ENCODE measurements at regions not wholly inside any gene's neighbourhood (a gene's known extent, or its start where the extent isn't known, plus 50 kb on each side); places are given as distances from the start of the nearest gene placed in this dataset.

DNA sequence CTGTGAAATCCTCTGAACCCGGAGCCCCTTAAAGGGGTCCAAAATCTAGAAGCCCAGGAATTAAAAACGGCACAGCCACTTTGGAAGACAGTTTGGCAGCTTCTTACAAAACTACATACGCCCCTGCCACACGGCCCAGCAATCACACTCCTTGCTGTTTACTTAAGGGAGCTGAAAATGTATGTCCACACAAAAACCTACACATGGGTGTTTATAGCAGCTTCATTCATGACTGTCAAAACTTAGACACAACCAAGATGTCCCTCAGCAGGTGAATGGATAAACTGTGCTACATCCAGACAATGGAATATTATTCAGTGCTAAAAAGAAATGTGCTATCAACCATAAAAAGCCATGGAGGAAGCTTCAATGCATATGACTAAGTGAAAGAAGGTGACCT lies 162.5 kb downstream of the NUP210 start:
- TF ChIP-seq, protein P1, sequence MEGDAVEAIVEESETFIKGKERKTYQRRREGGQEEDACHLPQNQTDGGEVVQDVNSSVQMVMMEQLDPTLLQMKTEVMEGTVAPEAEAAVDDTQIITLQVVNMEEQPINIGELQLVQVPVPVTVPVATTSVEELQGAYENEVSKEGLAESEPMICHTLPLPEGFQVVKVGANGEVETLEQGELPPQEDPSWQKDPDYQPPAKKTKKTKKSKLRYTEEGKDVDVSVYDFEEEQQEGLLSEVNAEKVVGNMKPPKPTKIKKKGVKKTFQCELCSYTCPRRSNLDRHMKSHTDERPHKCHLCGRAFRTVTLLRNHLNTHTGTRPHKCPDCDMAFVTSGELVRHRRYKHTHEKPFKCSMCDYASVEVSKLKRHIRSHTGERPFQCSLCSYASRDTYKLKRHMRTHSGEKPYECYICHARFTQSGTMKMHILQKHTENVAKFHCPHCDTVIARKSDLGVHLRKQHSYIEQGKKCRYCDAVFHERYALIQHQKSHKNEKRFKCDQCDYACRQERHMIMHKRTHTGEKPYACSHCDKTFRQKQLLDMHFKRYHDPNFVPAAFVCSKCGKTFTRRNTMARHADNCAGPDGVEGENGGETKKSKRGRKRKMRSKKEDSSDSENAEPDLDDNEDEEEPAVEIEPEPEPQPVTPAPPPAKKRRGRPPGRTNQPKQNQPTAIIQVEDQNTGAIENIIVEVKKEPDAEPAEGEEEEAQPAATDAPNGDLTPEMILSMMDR (IDR thresholded peaks at IDR 0.05; ENCODE audit: insufficient read depth, low read length), result no peak
- H3K4me3 ChIP-seq (ENCODE audit: low read depth, low read length), result no peak overlapping the region
- no peak for DNase-seq (ENCODE audit: low read depth)

DNA sequence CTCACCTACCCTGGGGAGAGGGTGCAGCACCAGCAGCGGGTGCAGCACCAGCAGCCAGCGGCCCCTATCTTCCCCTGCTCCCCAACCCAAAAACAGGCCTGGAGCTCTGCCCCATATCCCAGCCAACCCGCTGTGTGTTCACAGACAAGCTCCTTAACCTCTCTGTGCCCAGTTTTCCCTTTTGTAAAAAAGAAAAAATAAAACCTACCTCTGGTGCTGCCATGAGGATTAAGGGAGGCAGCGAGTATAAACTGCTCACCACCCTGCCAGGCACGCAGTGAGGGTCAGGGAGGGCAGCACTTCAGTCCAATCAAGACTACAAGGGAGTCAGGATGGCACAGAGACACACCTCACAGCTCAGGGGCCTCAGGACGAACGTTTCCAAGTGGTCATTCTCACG lies 163.3 kb downstream of the NUP210 start:
- no peak overlapping the region for H3K4me3 ChIP-seq (ENCODE audit: low read depth, low read length)
- no peak for DNase-seq (ENCODE audit: low read depth)
- TF ChIP-seq, protein P1 (IDR thresholded peaks at IDR 0.05; ENCODE audit: insufficient read depth, low read length), result no peak

DNA sequence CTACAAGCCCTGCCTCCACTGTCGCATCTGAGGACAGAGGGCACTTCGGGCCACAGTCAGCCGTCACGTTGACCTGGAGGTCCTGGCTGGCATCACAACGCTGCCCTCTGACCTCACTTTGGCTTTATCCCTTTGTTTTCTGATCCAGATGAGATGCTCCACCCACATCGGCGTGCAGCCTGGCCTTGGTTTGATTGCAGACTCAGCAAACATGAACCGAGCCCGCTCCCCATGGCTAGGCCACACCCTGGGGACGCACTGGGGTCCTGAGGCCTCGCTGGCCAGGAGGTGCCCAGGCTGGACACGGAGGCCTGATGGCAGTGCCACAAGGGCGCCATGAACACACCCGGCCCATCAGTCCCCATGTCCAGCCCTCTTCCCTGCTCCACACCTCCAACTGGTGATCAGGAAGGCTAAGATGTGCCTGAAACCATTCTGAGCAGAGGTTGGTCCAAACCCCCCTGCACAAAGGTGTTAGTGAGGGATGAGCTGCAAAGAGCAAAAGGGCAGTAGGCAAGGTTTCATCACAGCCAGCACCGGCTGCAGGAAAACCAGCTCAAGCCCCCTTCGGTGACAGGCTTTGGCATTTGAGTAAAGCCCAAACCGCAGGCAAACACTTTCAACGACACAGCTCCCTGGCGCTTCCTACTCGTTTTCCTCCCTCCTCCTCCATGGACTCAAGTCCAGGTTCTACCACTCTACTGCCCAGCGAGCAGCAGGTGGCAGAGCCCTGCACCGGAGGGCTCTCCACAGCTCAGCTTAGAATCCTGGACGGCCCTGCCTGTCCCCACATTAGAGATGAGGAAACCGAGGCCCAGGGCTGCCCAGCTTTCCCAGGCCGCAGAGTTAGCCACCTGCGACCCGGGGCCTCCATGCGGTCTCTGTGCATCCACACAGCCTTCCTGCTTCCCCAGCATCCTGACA lies 165.8 kb downstream of the NUP210 start:
- TF ChIP-seq, protein P1 (IDR thresholded peaks at IDR 0.05; ENCODE audit: insufficient read depth, low read length), result no peak
- no peak overlapping the region for H3K4me3 ChIP-seq (ENCODE audit: low read depth, low read length)
- DNase-seq (ENCODE audit: low read depth), result no peak

DNA sequence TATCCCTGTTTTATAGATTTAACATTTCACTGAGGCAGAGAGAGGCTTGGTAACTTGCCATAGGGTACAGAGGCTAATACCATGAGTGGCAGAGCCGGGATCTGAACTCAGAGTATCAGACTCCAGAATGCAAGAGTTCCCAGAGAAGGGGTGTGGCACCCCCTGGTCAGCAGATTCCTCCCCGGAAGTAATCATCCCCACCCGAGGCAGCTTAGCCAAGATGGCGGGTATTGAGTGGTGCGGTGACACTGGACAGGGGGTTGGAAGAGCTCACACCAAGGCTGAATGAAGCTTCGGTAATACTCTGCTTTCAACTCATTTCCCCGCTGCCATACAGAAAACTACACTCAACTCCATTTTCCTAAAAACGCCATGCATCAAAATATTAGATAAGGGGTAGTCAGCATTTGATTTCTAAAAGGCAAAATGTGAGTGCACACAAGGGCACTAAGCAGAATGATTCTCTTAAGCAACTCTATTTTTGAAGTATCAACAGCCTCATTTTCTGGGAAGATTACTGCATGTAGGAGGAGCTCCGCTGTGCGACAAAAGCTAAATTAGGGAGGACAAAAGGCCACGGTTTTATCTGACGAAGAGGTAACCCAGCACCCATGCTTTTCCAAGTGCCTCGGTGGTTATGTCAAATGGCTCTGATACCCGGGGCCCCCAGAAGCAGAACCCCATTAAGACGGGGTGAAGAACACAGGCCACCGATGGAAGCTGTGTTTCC lies 166.7 kb downstream of the NUP210 start:
- TF ChIP-seq, protein P1 (IDR thresholded peaks at IDR 0.05; ENCODE audit: insufficient read depth, low read length), result no peak
- DNase-seq (ENCODE audit: low read depth), result no peak
- H3K4me3 ChIP-seq (ENCODE audit: low read depth, low read length), result no peak overlapping the region

DNA sequence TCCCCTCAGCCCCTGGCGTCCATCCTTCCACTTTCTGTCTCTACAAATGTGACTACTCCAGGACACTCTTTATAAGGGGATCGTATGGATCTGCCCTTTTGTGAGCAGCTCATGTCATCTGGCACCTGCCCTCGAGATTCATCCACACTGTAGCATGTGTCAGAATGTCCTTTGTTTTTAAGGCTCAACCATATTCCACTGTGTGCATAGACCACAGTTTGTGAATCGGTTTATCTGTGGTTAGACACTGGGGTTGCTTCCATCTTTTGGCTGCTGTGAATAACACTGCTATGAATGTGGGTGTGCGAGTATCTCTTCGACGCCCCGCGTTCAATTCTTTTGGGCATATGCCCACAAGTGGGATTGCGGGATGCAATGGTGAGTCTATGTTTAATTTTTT lies 167.9 kb downstream of the NUP210 start:
- no peak for DNase-seq (ENCODE audit: low read depth)
- TF ChIP-seq, protein P1 (IDR thresholded peaks at IDR 0.05; ENCODE audit: insufficient read depth, low read length), result no peak
- no peak overlapping the region for H3K4me3 ChIP-seq (ENCODE audit: low read depth, low read length)

DNA sequence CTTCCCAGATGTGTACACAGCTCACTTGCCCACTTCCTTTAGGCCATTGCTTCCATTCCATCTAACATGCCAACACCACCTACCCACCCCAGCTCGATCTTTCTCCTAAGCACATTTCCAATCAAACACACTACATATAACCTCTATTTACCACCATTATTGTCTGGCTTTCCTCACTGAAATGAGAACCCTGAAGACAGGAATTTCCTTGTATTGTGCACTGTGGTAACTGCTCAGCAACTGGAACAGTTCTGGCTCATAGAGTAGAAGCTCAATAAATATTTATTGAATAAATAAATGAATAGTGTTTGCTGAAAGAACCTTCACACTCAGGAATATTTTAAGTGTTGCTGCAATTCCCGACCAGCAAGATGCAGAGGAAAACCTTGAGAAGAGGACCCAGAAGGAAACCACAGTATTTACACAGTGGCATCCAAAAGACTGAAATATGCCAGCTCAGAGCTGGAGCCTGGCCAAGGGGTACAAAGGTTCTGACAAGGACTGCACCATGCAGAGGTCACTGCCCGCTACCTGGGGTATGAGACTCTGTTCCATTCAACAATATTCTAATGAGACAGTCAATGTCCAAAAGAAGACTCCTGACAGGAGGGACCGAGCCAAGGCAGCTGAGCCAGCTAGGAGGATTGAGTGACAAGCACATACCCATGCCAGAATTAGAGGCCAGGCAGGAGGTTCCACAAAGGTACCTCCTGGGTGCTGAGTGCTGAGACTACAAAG lies 168.8 kb downstream of the NUP210 start:
- no peak for DNase-seq (ENCODE audit: low read depth)
- H3K4me3 ChIP-seq (ENCODE audit: low read depth, low read length), result no peak overlapping the region
- TF ChIP-seq, protein P1 (IDR thresholded peaks at IDR 0.05; ENCODE audit: insufficient read depth, low read length), result no peak

All from fibroblast of the aortic adventitia (primary cell).